ENCODE measurements at regions not wholly inside any gene's neighbourhood (a gene's known extent, or its start where the extent isn't known, plus 50 kb on each side); places are given as distances from the start of the nearest gene placed in this dataset.

DNA sequence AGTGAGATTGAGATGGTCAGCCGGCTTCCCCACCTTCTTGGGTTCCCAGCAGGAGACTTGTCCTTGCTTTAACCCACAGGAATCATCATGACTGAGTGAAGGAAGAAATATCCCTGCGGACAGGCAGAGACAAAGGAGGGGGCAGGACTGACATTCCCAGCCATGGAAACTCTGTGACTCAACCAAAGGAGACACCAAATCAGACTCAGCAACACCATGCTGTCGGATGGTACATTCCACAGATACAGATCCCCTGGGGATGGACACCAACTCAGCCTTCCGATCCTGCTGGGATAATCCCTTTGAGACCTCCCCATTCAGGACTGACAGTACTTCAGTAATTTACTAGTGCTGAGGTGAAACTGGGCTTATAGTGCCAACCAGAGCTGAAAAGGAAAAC is 518.3 kb downstream of the XIRP2 start:
- DNase-seq = no peak
- WGBS, 2 donors = 77 to 89% methylated on average over 4 of the region's 4 CpGs
- TF ChIP-seq EP300 (IDR thresholded peaks at IDR 0.05) = no peak
- TF ChIP-seq, protein P1, sequence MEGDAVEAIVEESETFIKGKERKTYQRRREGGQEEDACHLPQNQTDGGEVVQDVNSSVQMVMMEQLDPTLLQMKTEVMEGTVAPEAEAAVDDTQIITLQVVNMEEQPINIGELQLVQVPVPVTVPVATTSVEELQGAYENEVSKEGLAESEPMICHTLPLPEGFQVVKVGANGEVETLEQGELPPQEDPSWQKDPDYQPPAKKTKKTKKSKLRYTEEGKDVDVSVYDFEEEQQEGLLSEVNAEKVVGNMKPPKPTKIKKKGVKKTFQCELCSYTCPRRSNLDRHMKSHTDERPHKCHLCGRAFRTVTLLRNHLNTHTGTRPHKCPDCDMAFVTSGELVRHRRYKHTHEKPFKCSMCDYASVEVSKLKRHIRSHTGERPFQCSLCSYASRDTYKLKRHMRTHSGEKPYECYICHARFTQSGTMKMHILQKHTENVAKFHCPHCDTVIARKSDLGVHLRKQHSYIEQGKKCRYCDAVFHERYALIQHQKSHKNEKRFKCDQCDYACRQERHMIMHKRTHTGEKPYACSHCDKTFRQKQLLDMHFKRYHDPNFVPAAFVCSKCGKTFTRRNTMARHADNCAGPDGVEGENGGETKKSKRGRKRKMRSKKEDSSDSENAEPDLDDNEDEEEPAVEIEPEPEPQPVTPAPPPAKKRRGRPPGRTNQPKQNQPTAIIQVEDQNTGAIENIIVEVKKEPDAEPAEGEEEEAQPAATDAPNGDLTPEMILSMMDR (IDR thresholded peaks at IDR 0.05) = no peak
- TF ChIP-seq POLR2AphosphoS5 (IDR thresholded peaks at IDR 0.05) = no peak
- no peak for TF ChIP-seq POLR2A (IDR thresholded peaks at IDR 0.05)
- no peaks in the 10 kb centered on the region for H3K36me3 ChIP-seq
- no peak overlapping the region for H3K27ac ChIP-seq
- H3K9me3 ChIP-seq = peaks cover 0 to 3% (median 0%) of the 10 kb centered on the region in 4 donors
- intact Hi-C loops (cut with DNase I) = no loop called here
- H3K4me3 ChIP-seq = no peak overlapping the region
- no peaks in the 10 kb centered on the region for H3K4me1 ChIP-seq
- H3K27me3 ChIP-seq = no peaks in the 10 kb centered on the region

DNA sequence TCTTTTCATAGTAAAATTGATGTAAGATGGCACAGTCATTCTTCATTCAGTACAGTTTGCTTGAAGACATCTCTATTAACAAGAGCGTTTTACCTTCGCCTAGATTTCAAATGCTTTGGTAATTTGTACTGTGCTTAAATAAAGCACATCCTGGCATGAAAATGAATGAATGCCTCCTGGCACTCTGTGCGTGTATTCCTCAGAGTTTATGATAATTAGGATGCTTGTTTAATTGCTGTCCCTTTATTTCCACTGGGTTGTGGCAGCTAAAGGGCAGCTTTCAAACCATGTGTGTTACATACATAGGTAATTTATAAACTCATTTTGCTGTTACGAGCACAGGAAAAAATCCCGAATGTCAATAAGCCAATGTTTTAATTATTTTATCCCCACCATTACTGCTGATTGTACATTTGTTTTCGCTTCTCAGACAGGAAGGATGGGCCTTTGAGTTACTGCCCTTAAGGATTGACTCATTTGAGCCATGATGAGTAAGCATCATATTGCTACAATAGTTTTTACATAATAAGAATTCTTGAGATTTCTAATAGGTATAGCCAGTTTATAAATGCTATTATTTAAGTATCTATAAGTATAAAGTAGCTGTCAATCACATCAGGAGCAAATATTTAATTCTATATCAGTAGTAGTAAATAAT is 516.5 kb downstream of the XIRP2 start:
- no peak for DNase-seq
- intact Hi-C loops (cut with DNase I) = no loop called here
- WGBS, 2 donors = 92% methylated on average over 6 of the region's 6 CpGs

DNA sequence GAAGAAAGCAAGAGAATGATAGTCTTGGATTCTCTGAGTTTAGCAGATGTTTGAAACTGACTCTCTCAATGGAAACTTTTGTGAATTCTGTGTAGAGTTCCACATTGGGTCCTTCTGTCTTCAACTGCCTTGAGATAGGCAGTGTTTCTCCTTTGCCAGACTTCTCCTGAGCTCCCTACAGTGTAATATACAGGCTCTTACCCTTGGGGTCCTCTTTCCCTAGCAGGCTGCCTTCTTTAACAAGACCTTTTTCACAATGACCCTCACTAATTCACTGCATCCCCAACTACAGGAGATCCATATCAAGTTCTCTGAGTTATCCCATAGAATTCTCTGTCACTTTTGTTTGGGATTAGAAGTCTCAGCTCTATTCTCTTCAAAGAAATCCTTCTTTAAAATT is 513.0 kb downstream of the XIRP2 start:
- no peaks in the 10 kb centered on the region for H3K27me3 ChIP-seq
- H3K9me3 ChIP-seq = no peaks in the 10 kb centered on the region
- DNase-seq = no peak
- H3K36me3 ChIP-seq = no peaks in the 10 kb centered on the region
- no peak for TF ChIP-seq EP300 (IDR thresholded peaks at IDR 0.05)
- no peak for TF ChIP-seq POLR2AphosphoS5 (IDR thresholded peaks at IDR 0.05)
- no peak for TF ChIP-seq POLR2A (IDR thresholded peaks at IDR 0.05)
- TF ChIP-seq, protein P1 (IDR thresholded peaks at IDR 0.05) = no peak
- H3K27ac ChIP-seq = no peak overlapping the region
- no peak overlapping the region for H3K4me3 ChIP-seq
- no peaks in the 10 kb centered on the region for H3K4me1 ChIP-seq
- intact Hi-C loops (cut with DNase I) = no loop called here

More for the DNA sequence above, 516.5 kb downstream of the XIRP2 start:
- no peaks in the 10 kb centered on the region for H3K27me3 ChIP-seq
- TF ChIP-seq, protein P1 (IDR thresholded peaks at IDR 0.05) = no peak
- no peak for TF ChIP-seq EP300 (IDR thresholded peaks at IDR 0.05)
- TF ChIP-seq POLR2A (IDR thresholded peaks at IDR 0.05) = no peak
- no peak for TF ChIP-seq POLR2AphosphoS5 (IDR thresholded peaks at IDR 0.05)
- no peak overlapping the region for H3K27ac ChIP-seq
- H3K4me3 ChIP-seq = no peak overlapping the region
- H3K9me3 ChIP-seq = peaks cover 0 to 3% (median 0%) of the 10 kb centered on the region in 4 donors
- no peaks in the 10 kb centered on the region for H3K36me3 ChIP-seq
- no peaks in the 10 kb centered on the region for H3K4me1 ChIP-seq

DNA sequence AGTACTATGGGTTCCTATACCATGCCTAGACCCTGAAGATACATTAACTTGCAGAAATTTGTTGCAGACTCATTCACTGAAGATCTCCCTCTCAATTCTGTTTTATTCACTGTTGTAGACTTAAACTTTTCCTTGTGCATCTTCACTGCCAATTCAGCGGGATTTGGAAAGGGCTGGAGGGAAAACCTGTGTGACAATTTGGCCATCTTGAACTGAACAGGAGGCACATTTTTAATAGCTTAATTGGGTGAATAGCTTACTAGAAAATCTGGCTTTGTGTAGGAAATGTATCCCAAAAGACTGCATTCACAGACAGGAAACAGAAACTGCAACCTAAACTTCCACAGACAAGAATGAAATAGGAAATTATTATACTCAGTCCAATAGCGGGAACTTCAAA is 512.3 kb downstream of the XIRP2 start:
- DNase-seq = no peak
- Histone ChIP-seq H3K36me3 (no peaks in the 10 kb centered on the region), H3K4me1 (no peaks in the 10 kb centered on the region), H3K27me3 (no peaks in the 10 kb centered on the region), H3K4me3 (no peak overlapping the region), H3K9me3 (no peaks in the 10 kb centered on the region), H3K27ac (no peak overlapping the region)
- WGBS, 2 donors = 94 to 95% methylated on average over 2 of the region's 2 CpGs
- TF ChIP-seq, protein P1 (IDR thresholded peaks at IDR 0.05) = no peak
- TF ChIP-seq EP300 (IDR thresholded peaks at IDR 0.05) (no peak), POLR2AphosphoS5 (IDR thresholded peaks at IDR 0.05) (no peak), POLR2A (IDR thresholded peaks at IDR 0.05) (no peak)
- intact Hi-C loops (cut with DNase I) = no loop called here

DNA sequence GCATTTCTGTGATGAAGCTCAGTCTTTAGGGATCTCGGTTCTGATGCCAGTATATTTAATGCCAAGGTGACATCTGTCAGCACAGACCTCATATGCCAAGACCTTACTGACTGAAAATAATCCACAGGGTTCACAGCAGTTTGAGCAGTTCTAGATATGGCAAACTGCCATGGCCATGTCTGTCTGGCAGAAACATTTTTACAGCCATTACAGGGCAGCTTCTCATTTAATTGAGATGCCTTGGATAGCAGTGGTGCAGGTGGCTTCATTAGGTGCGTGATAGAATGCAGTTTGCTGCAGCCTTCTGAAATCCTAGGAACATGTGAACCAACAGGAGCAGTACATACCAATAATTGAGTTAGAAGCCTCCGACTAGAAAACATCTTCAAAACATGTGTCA is 510.6 kb downstream of the XIRP2 start:
- H3K27me3 ChIP-seq = no peaks in the 10 kb centered on the region
- no peaks in the 10 kb centered on the region for H3K9me3 ChIP-seq
- no peak for DNase-seq
- 68 to 82% methylated on average over 3 of the region's 3 CpGs for WGBS, 2 donors
- no peak for TF ChIP-seq POLR2A (IDR thresholded peaks at IDR 0.05)
- TF ChIP-seq, protein P1 (IDR thresholded peaks at IDR 0.05) = no peak
- TF ChIP-seq POLR2AphosphoS5 (IDR thresholded peaks at IDR 0.05) = no peak
- no peak for TF ChIP-seq EP300 (IDR thresholded peaks at IDR 0.05)
- no peak overlapping the region for H3K27ac ChIP-seq
- intact Hi-C loops (cut with DNase I) = no loop called here
- no peaks in the 10 kb centered on the region for H3K36me3 ChIP-seq
- H3K4me3 ChIP-seq = no peak overlapping the region
- H3K4me1 ChIP-seq = no peaks in the 10 kb centered on the region
